ENCODE measurements at regions not wholly inside any gene's neighbourhood (a gene's known extent, or its start where the extent isn't known, plus 50 kb on each side); places are given as distances from the start of the nearest gene placed in this dataset.

- no peak for DNase-seq
Observed at GRCh38 chr20:12395353-12395752, 477.7 kb downstream of the BTBD3 start.

DNA sequence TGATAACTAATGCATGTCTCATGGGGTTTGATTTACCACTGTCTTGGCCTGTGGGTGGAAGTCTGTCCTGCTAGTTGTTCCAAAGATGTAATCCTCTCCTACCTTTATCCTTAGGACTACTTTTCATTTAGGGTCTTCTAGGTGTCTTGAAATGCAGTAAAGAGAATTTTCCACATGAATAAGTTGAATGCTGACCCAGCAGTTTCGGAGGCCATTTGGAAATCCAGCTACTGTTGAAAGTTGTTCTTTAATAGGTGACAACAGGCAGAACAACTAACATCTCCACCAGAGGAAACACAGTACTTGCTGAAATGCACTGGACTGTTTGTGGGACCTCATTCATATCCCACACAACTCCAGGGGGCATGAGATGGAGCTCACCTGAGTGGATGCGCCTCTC, 478.1 kb downstream of the BTBD3 start:
- DNase-seq, result no peak

DNA sequence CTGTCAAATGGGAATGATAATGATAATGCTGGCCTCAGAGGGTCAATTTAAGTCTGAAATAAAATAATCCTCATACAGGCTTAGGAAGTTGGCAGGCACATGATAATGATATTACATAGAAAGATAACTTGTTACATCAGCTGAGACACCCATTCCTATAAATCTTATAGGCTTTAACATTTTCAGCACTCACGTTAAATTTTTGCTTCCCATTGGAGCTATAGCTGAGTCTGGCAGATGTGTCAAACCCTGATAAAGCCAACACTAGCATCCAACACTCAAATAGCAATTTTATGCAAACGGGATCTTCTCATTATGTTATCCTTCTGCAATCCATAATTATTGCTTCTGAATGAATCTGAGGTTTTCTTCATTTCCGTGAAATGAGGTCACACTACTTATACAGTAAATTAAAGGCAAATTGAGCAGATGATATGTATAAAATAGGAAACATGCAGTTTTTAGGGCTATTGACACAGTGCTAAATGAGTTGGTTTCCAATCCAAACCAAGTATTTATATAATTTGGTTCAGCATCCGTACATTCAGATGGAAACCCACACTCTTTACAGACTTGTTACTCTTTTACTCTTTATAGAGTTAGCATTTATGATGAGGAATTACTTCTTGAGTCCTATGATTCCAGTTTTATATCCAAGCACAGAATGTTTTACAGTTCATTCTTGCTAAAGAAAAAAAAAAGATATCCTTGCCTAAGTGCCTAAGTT, 481.6 kb downstream of the BTBD3 start:
- DNase-seq, result no peak

DNA sequence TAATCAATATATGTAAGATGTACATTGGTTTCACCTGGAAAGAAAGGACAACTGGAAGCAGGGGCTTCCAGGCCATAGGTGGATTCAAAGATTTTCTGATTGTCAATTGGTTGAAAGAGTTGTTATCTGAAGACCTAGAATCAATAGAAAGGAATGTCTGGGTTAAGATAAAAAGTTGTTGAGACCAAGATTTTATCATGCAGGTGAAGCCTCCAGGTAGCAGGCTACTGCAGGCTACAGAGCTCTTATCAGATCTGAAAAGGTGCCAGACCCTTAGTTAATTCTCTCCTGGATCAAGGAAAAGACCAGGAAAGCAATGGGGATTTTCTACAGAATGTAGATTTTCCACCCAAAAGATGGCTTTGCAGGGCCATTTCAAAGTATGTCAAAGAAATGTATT, 487.2 kb downstream of the BTBD3 start:
- no peak for DNase-seq

GRCh38 chr20:12406978-12407377, 489.3 kb downstream of the BTBD3 start:
- no peak for DNase-seq

- no peak for DNase-seq
Observed at GRCh38 chr20:12409501-12409900, 491.8 kb downstream of the BTBD3 start.

DNA sequence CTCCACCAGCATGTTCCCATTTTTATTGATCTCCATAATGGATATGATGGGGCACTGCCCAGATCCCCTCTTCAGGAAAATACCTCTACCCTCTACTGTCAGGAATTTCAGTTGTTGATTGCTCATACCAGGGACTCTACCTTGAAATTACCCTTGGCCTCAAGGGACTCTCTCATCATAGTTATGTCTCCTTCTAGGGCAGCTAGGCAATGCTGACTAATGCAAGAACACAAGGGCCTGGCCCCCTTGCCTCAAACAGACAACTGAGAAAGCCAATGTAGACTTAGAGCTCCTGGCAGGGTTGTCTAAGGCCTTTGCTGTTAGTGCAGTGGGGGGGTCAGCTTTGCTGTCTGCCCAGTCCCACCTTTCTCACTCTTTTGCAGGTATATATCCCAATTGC, 493.1 kb downstream of the BTBD3 start:
- no peak for DNase-seq

DNA sequence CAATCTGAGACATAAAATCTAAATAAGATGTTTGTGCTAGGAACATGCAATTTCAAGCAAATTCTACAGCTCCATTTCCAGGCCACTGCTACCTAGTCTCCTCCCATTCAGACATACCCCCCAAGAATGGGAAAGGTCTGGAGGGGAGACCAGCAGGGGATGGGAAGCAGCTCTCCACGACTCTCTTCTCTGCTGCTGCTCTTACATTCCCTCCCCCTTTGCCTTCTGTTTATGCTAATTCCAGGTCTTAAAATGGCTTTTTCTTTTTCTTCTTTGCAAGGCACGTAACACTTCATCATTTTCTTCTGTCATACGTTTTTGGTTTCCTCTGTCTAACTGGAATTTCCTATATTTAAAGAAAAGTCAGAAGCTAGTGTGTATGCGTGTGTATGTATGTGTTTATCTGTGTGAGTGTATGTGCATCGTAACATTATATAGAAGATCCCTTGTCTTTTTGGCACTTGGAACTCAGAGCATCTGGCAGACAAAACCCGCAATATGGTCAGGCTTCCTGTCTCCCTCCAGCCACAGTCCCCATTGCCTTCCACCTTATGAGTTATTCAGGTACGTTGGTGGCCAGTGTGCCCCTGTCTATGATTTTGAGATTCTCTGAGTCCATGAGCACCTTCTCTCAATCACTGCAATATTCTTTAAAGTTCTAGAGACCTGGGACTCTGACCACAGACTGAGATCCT, 493.7 kb downstream of the BTBD3 start:
- no peak for DNase-seq

- no peak for DNase-seq
Observed at GRCh38 chr20:12413116-12413515, 495.4 kb downstream of the BTBD3 start.

DNA sequence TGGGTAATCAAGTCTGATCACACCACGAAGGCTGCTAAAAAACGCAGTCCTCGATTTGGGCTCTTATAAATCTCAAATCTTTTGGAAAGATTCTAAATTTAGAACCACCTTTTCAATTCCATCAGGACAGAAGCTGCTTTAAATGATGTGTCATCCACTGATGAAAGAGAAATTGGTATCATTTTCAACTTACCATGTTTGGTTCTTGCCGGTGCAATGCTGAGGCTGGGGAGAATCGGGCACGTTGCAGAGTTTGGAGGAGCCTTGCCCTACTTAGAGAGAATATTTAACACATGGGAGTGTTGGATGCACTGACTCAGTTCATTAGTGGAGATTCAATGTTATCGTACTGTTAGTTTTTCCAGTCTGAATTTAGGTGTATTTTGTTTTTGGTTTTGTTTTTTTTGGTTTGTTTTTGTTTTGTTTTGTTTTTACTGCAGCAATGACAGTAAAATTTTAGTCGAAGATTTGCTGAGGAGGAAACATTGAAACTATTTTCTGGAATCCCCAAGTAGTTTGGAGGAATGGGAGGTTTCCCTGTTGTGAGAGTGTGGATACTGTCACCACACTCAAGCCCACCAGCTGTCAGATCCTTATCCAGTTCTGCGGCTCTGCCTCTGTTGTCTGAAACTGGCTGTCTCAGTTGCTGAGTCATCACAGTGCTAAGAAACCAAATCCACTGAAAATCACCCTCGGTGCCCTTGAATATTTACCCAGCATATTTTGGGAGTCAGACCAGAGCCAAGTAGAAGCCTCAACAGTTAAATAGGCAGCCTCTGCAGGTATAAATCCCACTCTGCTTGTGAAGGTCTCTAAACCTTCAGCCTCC, 497.0 kb downstream of the BTBD3 start:
- DNase-seq, result no peak

DNA sequence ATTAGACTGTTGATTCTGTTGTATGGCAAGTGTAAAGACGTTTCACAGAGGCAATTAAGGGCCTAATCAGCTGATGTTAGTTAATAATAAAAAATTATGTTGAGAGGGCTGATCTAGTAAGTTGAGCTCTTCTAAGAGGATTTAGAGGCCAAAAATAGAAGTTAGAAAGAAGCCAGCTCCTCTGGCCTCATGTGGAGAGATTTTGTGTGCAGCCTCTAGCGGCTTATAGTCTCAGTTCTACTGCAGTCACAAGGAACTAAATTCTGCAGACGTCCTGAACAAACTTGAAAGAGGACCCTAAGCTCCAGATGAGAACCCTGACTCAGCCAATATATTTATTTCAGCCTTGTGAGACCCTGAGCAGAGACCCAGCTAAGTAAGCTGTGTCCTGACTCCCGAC, 498.6 kb downstream of the BTBD3 start:
- no peak for DNase-seq

DNA sequence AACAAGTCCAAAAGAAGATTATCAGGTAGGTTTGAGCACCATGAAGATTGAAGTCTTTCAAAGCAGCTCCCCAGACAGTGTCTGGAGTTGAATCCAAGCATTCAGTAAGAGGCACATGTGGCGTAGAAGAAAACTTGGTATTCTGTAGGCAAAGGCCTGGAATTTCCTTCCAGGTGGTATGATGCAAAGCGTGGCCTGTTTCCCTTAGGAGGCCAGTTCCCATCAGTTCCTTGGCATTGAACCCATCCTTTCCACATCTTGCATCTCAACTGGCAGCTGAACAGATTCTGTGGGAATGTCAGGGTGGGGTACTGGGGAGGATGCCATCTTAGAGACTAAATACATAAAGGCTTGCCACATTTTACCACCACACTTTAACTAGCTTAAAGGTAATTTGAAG, 516.0 kb downstream of the BTBD3 start:
- no peak for DNase-seq

- DNase-seq, result no peak
Observed at GRCh38 chr20:12434672-12435071, 517.0 kb downstream of the BTBD3 start.

- peak; percentile 9 for DNase-seq
Observed at GRCh38 chr20:12435268-12435667, 517.6 kb downstream of the BTBD3 start.

DNA sequence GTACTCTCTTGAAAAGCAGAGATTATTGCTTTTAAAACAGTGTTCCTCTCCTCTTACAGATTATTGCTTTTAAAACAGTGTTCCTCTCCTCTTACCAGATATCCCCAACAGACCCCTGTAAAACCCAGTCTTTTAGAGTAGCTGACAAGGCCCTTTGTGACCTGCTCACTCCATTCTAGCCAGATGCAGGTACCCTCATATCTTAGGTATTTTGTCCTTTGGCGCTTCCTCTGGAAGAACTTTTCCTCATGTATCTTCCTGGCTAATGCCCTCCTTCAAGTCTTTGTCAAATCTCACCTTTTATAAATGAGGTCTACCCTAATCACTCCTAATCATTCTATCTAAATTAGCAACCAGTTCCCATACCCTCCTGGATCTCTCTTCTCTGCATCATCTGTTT, 536.0 kb downstream of the BTBD3 start:
- no peak for DNase-seq

DNA sequence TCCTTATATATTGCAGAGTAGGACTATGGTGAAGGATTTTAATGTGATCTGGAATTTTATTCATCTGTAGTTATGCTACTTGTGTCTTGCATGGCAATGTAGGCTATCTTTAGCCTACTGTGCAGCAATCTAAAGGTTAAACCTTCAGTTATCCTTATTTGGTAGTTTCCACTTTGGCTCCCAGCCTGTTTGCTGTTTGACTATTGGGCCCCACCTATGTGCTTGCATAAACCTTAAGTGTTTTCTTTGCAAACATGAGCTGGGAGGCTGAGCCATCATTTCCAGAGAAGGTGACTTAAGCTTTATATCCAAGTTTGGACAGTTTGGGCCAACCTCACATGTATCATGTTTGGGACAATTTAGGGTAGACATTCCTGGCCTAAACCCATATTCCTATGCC, 537.5 kb downstream of the BTBD3 start:
- no peak for DNase-seq

- no peak for DNase-seq
Observed at GRCh38 chr20:12458241-12458640, 540.5 kb downstream of the BTBD3 start.

DNA sequence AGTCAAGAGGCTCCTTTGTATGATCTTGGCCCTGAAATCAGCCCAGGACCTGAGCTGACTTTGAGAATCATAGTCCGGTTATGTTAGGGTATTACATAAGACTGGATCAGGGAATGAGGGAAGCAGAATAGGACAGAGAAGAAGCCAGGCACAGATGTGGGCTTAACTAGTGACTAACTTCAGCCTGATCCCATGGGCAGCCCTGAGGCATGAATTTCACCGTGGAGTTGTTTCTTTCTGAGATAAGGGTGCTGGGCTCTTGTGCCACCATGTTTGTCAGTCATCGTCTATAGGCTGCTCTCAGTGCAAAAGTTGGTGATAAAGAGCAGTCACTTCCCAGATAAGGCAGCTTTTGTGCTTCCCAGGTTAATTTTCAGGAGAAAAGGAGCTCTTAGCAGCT, 544.7 kb upstream of the SPTLC3 start:
- no peak for DNase-seq

- no peak for DNase-seq
Observed at GRCh38 chr20:12466915-12467314, 541.9 kb upstream of the SPTLC3 start.

DNA sequence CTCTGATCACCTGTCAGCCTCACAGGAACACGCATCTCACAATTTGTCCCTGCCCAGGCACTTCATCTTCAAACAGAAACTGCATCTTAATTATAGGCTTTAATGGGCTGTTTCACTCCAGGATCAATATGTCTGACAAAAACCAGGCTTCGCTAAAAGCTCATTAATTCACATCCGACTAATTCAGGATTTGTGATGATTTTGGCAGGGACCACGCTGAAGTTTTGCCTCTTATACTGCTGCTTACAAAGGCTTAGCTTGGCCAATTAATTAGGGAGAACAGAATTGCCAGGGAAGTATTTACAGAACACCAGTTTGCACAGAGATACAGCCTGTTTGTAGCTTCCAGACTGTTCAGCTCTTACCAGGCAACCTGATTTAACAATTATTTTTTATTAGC, 541.0 kb upstream of the SPTLC3 start:
- no peak for DNase-seq

GRCh38 chr20:12482661-12483060, 526.1 kb upstream of the SPTLC3 start:
- DNase-seq, result no peak

GRCh38 chr20:12502443-12502842, 506.3 kb upstream of the SPTLC3 start:
- DNase-seq, result no peak

DNA sequence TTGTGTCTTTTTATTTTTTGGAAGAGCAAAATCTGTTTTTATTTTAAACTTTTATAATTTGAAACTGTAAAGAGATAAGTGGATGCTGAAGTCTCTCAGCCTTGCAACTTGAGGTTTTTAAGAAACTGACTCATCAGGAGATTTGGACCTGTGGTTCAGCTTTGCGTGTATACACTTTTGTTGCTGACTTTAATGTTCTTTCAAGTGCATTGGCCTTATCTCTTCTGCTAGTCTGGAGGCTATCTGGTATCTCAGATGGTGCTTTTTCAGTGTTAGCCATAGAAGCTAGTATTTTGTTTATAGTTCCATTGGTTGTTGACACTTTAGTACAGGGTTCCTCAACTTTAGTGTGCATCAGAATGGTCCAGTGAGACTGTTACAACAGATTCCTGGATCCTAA, 504.0 kb upstream of the SPTLC3 start:
- DNase-seq, result no peak

DNA sequence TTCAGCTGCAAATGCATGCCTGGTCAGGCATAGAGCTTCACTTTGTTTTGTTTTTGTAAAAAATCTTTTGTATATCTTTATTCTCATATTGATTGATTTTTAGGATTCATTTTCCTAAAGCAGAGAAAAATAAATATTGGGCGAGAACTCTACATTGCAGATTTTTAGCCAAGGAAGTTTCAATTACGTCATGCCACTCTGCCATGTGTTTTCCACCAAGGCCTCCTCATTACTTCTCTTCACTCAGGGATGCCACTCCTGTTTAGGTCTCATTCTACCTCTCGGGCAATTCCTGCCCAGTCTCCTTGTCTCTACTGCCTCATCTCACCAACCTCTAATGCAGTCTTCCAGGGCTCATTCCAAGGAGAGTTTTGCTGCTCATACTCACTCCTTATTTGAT, 497.3 kb upstream of the SPTLC3 start:
- no peak for DNase-seq

All from HCEC 1CT (cell line).